NCI-H187 (cell line): ENCODE measurements at regions not wholly inside any gene's neighbourhood (a gene's known extent, or its start where the extent isn't known, plus 50 kb on each side); places are given as distances from the start of the nearest gene placed in this dataset.
"Not testable (repeated sequence)": the region's sequence is repeated elsewhere in the genome, so short reads cannot be mapped to it uniquely, and the experiment has no call there.

Source experiments
- DNase-seq, 2 experiments: peaks; one replicate each; lab custom pipeline; 2025; lab: John Stamatoyannopoulos, UW

GRCh38 chr10:91088300-91089140, 131.9 kb upstream of the PCGF5 start:
- no peak for DNase-seq

GRCh38 chr10:91090761-91091529, 129.5 kb upstream of the PCGF5 start:
- no peak for DNase-seq

GRCh38 chr10:91091780-91092179, 128.7 kb upstream of the PCGF5 start:
- DNase-seq, result no peak

- DNase-seq, result no peak
Measured at GRCh38 chr10:91096274-91096673, 124.2 kb upstream of the PCGF5 start.

- DNase-seq, result no peak
Measured at GRCh38 chr10:91097313-91097712, 123.2 kb upstream of the PCGF5 start.

GRCh38 chr10:91098021-91098420, 122.4 kb upstream of the PCGF5 start:
- DNase-seq, result not testable (repeated sequence)

GRCh38 chr10:91103384-91104192, 116.9 kb upstream of the PCGF5 start:
- DNase-seq, result no peak

GRCh38 chr10:91104193-91105041, 116.0 kb upstream of the PCGF5 start:
- DNase-seq, result no peak

- no peak for DNase-seq
Measured at GRCh38 chr10:91105269-91105668, 115.2 kb upstream of the PCGF5 start.

- DNase-seq, result no peak
Measured at GRCh38 chr10:91108820-91109219, 111.6 kb upstream of the PCGF5 start.

GRCh38 chr10:91111060-91111459, 109.4 kb upstream of the PCGF5 start:
- DNase-seq, result no peak

- DNase-seq, result no peak
Measured at GRCh38 chr10:91115618-91116390, 104.7 kb upstream of the PCGF5 start.

GRCh38 chr10:91117505-91117904, 103.0 kb upstream of the PCGF5 start:
- DNase-seq, result no peak

- DNase-seq, result no peak
Measured at GRCh38 chr10:91120348-91120747, 100.1 kb upstream of the PCGF5 start.

GRCh38 chr10:91123261-91123660, 97.2 kb upstream of the PCGF5 start:
- DNase-seq, result no peak

GRCh38 chr10:91124016-91124415, 96.4 kb upstream of the PCGF5 start:
- DNase-seq, result no peak

GRCh38 chr10:91126471-91126870, 94.0 kb upstream of the PCGF5 start:
- no peak for DNase-seq

GRCh38 chr10:91127341-91128082, 93.0 kb upstream of the PCGF5 start:
- DNase-seq, result no peak

- no peak for DNase-seq
Measured at GRCh38 chr10:91135113-91135512, 85.3 kb upstream of the PCGF5 start.
